HG02571 (cell line): ENCODE measurements at regions not wholly inside any gene's neighbourhood (a gene's known extent, or its start where the extent isn't known, plus 50 kb on each side); places are given as distances from the start of the nearest gene placed in this dataset.
A peak's percentile ranks its signal among the peaks of the same experiment; 100 is the strongest.

ENCODE experiments used
- ATAC-seq: cut with Tn5 transposase; IDR thresholded peaks from one replicate; pipeline ENCODE4 v1.9.1; 2021; ENCODE audit warnings: mild to moderate bottlenecking, moderate library complexity; ENCODE audit not compliant: unreplicated experiment

DNA sequence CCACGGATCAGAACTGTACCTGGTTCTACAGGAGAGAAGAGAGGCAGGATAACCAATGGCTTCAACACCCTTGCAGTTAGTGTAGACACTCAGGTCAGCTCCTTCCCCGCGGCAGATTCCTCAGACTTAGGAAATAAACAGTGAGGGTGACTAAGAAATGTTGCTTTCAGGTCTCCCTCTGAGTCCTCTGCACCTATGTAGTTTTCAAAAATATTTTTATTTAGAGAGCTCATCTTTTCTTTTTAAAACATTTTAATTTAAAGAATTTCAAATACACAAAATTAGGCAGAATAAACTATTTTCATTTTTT is 195.2 kb downstream of the KLF12 start:
- ATAC-seq: no peak

DNA sequence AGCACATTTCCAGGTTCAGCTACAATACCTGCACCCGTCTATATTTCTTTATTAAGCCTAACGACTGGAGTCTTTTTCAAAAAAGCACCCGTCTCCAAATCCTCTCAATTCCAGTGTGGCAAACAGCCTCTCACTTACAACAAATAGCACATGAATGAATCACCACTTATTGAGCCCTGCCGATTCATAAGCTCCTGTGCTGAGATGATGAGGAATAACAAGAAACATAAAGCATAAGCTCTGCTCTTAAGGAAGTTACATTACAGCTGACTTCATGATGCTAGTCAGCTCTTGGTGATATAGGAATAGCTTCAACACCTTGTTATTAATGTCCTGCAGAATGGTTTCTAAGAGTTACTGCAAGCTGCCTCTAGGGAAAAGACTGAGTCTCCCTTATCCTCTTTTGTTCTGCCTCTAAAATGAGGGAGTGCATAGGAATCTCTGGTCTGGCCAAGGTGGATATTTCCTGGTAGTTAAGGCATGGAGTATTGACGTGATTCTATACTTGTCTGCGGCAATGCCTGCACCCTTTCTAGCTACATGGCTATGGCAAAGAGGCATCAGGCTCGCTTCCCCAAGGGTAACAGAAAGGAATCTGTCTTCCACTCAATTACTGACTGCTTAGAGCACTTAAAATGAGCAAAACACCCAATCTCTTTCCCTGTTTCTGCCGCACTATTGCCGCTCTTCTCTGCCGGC is 195.7 kb downstream of the KLF12 start:
- ATAC-seq: no peak

GRCh38 chr13:73937441-73937840 is 196.8 kb downstream of the KLF12 start:
- no peak for ATAC-seq

GRCh38 chr13:73935991-73936390 is 198.2 kb downstream of the KLF12 start:
- no peak for ATAC-seq

GRCh38 chr13:73934771-73935170 is 199.4 kb downstream of the KLF12 start:
- ATAC-seq: no peak

- ATAC-seq: no peak
These were observed 200.0 kb downstream of the KLF12 start for GRCh38 chr13:73934215-73934641.

DNA sequence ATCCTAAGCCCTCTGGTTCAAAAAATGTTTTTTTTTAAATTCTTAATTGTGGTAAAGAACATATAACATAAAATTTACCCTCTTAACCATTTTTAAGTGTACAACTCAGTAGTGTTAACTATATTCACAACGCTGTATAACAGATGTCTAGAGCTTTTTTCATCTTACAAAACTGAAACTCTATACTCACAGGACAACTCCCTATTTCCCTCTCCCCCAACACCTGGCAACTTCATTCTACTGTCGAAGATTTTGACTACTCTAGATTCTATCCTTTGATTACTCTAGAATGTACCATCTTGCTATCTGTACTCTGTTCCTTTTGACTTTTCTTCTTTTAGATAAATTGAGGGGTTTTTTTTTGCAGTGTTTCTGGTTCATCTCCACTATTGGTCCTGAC is 200.4 kb downstream of the KLF12 start:
- peak; percentile 49 for ATAC-seq

DNA sequence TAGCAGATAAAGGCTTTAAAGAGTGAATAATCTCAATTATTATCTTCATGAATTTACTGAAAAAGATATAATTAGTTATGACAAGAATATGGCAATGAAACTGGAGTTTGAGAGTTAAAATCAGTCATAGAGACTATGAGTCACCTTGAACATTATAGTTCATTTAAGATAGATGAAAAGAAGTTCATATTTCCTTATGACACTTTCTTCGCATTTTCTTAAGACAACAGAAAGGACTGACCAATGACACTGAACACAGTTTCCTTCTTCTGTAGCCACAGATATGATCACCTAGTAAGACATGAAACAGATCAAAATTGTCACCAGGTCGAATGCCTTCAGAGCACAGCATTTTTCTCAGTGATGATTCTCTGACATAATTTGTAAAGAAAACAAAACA is 202.1 kb downstream of the KLF12 start:
- no peak for ATAC-seq

- no peak for ATAC-seq
These were observed 204.8 kb downstream of the KLF12 start for GRCh38 chr13:73929287-73929932.

DNA sequence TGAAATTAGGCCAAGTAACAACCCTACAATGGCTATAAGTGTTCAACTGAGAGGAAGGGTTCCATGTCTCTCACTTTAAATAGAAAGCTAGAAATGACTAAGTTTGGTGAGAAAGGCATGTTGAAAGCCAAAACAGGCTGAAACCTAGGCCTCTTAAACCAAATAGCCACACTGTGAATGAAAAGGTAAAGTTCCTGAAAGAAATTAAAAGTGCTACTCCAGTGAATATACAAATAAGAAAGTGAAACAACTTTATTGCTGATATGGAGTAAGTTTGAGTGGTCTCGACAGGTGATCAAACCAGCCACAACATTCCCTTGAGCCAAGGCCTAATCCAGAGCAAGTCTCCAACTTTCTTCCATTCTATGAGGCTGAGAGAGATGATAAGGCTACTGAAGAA is 209.6 kb downstream of the KLF12 start:
- ATAC-seq: peak; percentile 71

- ATAC-seq: no peak
These were observed 211.5 kb downstream of the KLF12 start for GRCh38 chr13:73922493-73923393.

DNA sequence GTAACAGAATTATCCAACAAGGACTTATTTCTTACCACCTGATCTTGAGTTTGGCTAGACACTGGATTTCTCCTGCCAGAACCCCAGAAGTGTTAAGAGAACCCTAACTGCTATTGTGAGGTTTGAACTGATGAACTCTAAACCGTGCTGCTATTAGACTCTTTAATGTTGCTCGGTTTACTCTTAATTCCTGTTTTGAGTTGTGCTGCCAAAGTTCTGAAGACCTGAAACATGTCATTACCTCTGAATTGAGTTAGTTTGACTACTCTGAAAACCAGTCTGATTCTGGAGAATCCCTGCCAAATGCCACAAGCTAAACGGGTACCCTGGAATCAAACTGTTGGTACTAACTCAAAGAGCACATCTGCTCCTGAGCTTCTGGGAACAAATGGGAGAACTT is 215.5 kb downstream of the KLF12 start:
- no peak for ATAC-seq

- no peak for ATAC-seq
These were observed 220.3 kb downstream of the KLF12 start for GRCh38 chr13:73913751-73914518.

DNA sequence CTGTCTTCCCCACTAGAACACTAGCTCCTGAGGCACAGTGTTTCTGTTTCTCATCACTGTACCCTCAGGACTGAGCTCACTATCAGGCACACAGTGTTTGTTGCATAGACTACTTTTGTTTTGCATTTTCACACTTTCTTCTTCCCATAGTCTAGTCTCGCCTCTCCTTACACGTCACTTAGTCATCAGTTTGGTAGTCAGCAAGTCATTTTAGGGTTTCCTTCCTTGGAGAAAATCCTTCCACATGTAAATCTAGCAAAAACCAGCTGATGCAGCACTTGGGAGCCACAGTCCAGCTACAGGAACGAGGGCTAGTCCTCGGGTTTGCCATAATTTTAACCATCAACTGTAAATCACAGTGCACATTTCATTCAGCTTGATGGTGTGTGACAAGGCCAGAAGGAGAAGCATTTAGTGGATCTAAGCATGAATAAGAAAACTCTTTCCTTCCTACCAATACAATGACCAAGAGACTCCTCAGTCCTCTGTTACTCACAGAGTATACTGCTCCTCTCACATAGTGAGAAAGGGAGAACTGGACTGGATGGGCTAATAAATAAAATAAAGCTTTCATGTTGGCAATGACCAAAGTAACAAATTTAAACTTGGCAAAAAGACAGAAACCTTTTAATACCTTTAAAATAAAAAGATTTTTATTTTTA is 221.0 kb downstream of the KLF12 start:
- ATAC-seq: no peak

DNA sequence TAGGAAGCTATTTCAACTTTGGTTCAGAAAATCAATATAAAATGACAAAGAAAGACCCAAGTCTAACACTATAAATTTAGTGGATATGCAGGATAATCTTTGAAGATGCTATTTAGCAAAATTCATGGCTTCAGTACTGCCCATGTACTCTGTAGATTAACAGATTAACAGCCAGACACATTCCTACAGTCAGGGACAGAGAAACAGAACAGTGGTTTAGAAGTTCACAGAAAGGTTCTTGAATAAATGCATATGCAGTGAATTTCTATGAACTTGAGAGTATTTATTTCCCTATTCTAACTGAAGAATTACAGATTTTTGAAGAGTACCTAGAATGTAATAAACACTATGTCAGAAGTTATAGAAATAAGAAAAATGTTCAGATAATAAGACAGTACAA is 222.8 kb downstream of the KLF12 start:
- no peak for ATAC-seq

DNA sequence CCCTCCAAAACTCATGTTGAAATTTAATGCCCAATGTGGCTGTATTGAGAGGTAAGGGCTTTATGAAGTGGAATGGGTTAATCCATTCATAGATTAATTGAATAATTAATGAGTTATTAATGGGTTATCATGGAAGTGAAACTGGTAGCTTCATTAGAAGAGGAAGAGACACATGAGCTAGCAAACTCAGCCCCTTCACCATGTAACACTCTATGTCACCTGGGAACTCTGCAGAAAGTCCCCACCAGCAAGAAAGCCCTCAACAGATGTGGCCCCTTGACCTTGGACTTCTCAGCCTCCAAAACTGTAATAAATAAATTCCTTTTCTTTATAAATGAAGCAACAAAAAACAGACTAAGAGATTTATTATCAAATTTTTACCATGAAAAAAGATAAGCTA is 223.5 kb downstream of the KLF12 start:
- ATAC-seq: no peak

DNA sequence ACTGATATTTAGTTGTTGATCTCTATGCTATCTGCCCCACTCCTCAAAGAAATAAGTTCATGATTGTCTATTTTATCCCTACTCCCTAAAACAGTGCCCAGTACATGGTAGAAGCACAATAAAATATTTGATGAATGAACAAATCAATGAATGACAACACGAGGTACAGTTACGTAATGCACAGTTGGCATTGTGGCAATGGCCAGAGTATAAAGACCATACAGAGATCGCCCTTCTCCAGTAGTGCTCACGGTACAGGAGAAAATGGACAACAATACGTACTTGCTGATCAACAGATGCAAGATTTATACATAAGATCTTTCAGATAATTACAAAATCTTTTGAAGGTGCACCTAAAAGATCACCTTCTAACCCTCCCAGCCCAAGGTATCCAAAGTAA is 225.4 kb downstream of the KLF12 start:
- no peak for ATAC-seq

- no peak for ATAC-seq
These were observed 229.6 kb downstream of the KLF12 start for GRCh38 chr13:73904625-73905024.

- no peak for ATAC-seq
These were observed 230.6 kb downstream of the KLF12 start for GRCh38 chr13:73903561-73903960.

DNA sequence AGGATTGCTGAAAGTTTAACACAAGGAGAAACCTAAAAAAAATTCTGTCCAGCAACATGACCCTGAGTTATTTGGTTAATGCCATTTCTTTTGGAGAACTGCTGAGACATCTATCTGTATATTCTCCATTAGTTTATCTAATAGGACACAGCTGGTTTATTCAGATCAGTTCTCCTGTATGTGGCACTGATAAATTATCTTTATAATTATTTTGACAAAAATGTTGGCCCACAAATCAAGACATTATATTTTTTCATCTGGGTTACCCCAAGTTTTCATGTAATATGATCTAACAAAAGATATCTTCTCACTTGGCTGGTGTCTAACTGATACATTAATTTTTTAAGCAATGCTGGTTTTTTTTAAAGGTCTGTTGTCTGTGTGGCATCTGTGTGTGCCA is 231.4 kb downstream of the KLF12 start:
- no peak for ATAC-seq

- ATAC-seq: no peak
These were observed 231.9 kb downstream of the KLF12 start for GRCh38 chr13:73902296-73902695.
